GM19099 (cell line): ENCODE measurements at regions not wholly inside any gene's neighbourhood (a gene's known extent, or its start where the extent isn't known, plus 50 kb on each side); places are given as distances from the start of the nearest gene placed in this dataset.

ENCODE experiments used
- POLR2A ChIP-seq: IDR thresholded peaks from 3 replicates; pipeline ENCODE4 v1.6.1; 2011; ENCODE audit warnings: low read depth; ENCODE audit not compliant: insufficient read length; ENCODE audit errors: extremely low read depth

- no peak for TF ChIP-seq POLR2A
Measured at GRCh38 chr13:104286566-104287290, 1220.5 kb upstream of the SLC10A2 start.

GRCh38 chr13:104281910-104282309 lies 1215.7 kb upstream of the SLC10A2 start:
- no peak for TF ChIP-seq POLR2A

- no peak for TF ChIP-seq POLR2A
Measured at GRCh38 chr13:104270731-104271130, 1204.5 kb upstream of the SLC10A2 start.

GRCh38 chr13:104267206-104267811 lies 1201.1 kb upstream of the SLC10A2 start:
- no peak for TF ChIP-seq POLR2A

- no peak for TF ChIP-seq POLR2A
Measured at GRCh38 chr13:104256701-104257100, 1190.5 kb upstream of the SLC10A2 start.

- TF ChIP-seq POLR2A = no peak
Measured at GRCh38 chr13:104253063-104253680, 1187.0 kb upstream of the SLC10A2 start.

GRCh38 chr13:104251931-104252330 lies 1185.7 kb upstream of the SLC10A2 start:
- no peak for TF ChIP-seq POLR2A

GRCh38 chr13:104246955-104247354 lies 1180.7 kb upstream of the SLC10A2 start:
- TF ChIP-seq POLR2A = no peak

GRCh38 chr13:104206450-104207044 lies 1140.3 kb upstream of the SLC10A2 start:
- TF ChIP-seq POLR2A = no peak

GRCh38 chr13:104204177-104204576 lies 1138.0 kb upstream of the SLC10A2 start:
- no peak for TF ChIP-seq POLR2A

- no peak for TF ChIP-seq POLR2A
Measured at GRCh38 chr13:104198801-104199200, 1132.6 kb upstream of the SLC10A2 start.

GRCh38 chr13:104196611-104197010 lies 1130.4 kb upstream of the SLC10A2 start:
- TF ChIP-seq POLR2A = no peak

GRCh38 chr13:104181526-104182231 lies 1115.5 kb upstream of the SLC10A2 start:
- no peak for TF ChIP-seq POLR2A

GRCh38 chr13:104170980-104171555 lies 1104.9 kb upstream of the SLC10A2 start:
- no peak for TF ChIP-seq POLR2A
